MM.1S (cell line): ENCODE measurements at regions not wholly inside any gene's neighbourhood (a gene's known extent, or its start where the extent isn't known, plus 50 kb on each side); places are given as distances from the start of the nearest gene placed in this dataset.

Experiments used
- CTCF ChIP-seq: fragments of 300-600 bp; sonication (generic); IDR thresholded peaks from 2 replicates; pipeline ENCODE4 v1.5.1; 2016; ENCODE audit warnings: antibody characterized with exemption, low read length, mixed read lengths
- EZH2 ChIP-seq: fragments of 300-600 bp; sonication (generic); optimal IDR thresholded peaks from 2 replicates; pipeline ENCODE3; 2017; ENCODE audit warnings: low read depth, mild to moderate bottlenecking, antibody characterized with exemption, low read length, mixed read lengths
- EZH2phosphoT487 ChIP-seq: fragments of 300-600 bp; sonication (generic); IDR thresholded peaks from 2 replicates; pipeline ENCODE4 v1.6.1; 2018; ENCODE audit warnings: antibody characterized with exemption, low read length

- no peak for TF ChIP-seq CTCF
- TF ChIP-seq EZH2: no peak
- TF ChIP-seq EZH2phosphoT487: no peak
Observed at GRCh38 chr14:84432676-84433075, 1097.3 kb upstream of the FLRT2 start.
